ENCODE measurements at regions not wholly inside any gene's neighbourhood (a gene's known extent, or its start where the extent isn't known, plus 50 kb on each side); places are given as distances from the start of the nearest gene placed in this dataset.

- Histone ChIP-seq H3K4me3 (no peak overlapping the region), H3K27me3 (replicated peaks in 1 of 7) (no peaks in the 10 kb centered on the region), H3K27ac (no peak overlapping the region), H3K36me3 (no peaks in the 10 kb centered on the region), H3K9me3 (peaks cover 0 to 3% (median 0%) of the 10 kb centered on the region in 8 donors), H3K4me1 (no peaks in the 10 kb centered on the region)
- no peak for DNase-seq
- TF ChIP-seq POLR2A (IDR thresholded peaks at IDR 0.05) (no peak), CTCF (IDR thresholded peaks at IDR 0.05 in 8 of 11, conservative IDR thresholded peaks at IDR 0.05 in 3 of 11) (no peak), POLR2AphosphoS5 (IDR thresholded peaks at IDR 0.05) (no peak)
- WGBS, 5 donors: 82 to 88% (median 85%) methylated on average over 6 of the region's 6 CpGs
- intact Hi-C loops (cut with DNase I; ENCODE audit: low total_unique reads): no loop called here
Observed at GRCh38 chr11:38884145-38884865, 2286.3 kb upstream of the RAG2 start.

GRCh38 chr11:38867338-38867737, 2269.3 kb upstream of the RAG2 start:
- no peak for TF ChIP-seq POLR2A (IDR thresholded peaks at IDR 0.05)
- WGBS, 5 donors: 56 to 87% (median 71%) methylated on average over 1 to 3 of the region's 3 CpGs
- no peak overlapping the region for H3K4me3 ChIP-seq
- no peak for DNase-seq
- no peaks in the 10 kb centered on the region for H3K36me3 ChIP-seq
- no peak overlapping the region for H3K27ac ChIP-seq
- intact Hi-C loops (cut with DNase I; ENCODE audit: low total_unique reads): no loop called here
- peaks cover 0 to 51% (median 36%) of the 10 kb centered on the region in 8 donors for H3K9me3 ChIP-seq
- no peaks in the 10 kb centered on the region for H3K4me1 ChIP-seq
- H3K27me3 ChIP-seq (replicated peaks in 1 of 7): no peaks in the 10 kb centered on the region

- Histone ChIP-seq H3K4me1 (no peaks in the 10 kb centered on the region), H3K9me3 (peaks cover 0 to 63% (median 46%) of the 10 kb centered on the region in 8 donors), H3K27ac (no peak overlapping the region), H3K4me3 (no peak overlapping the region), H3K36me3 (no peaks in the 10 kb centered on the region), H3K27me3 (replicated peaks in 1 of 7) (no peaks in the 10 kb centered on the region)
- TF ChIP-seq POLR2AphosphoS5 (IDR thresholded peaks at IDR 0.05) (no peak), POLR2A (IDR thresholded peaks at IDR 0.05) (no peak), CTCF (IDR thresholded peaks at IDR 0.05 in 8 of 11, conservative IDR thresholded peaks at IDR 0.05 in 3 of 11) (no peak)
- DNase-seq: no peak
- intact Hi-C loops (cut with DNase I; ENCODE audit: low total_unique reads): no loop called here
- WGBS, 5 donors: 65 to 79% (median 72%) methylated on average over 2 of the region's 2 CpGs
Observed at GRCh38 chr11:38865922-38866321, 2267.9 kb upstream of the RAG2 start.

GRCh38 chr11:38842991-38843390, 2245.0 kb upstream of the RAG2 start:
- no peaks in the 10 kb centered on the region for H3K4me1 ChIP-seq
- no peak overlapping the region for H3K27ac ChIP-seq
- TF ChIP-seq POLR2A (IDR thresholded peaks at IDR 0.05): no peak
- no peak for TF ChIP-seq CTCF (IDR thresholded peaks at IDR 0.05 in 8 of 11, conservative IDR thresholded peaks at IDR 0.05 in 3 of 11)
- no peak for TF ChIP-seq POLR2AphosphoS5 (IDR thresholded peaks at IDR 0.05)
- WGBS, 5 donors: 57 to 75% (median 60%) methylated on average over 2 of the region's 2 CpGs
- no peak for DNase-seq
- H3K27me3 ChIP-seq (replicated peaks in 1 of 7): no peaks in the 10 kb centered on the region
- peaks cover 0 to 23% (median 5%) of the 10 kb centered on the region in 8 donors for H3K9me3 ChIP-seq
- H3K4me3 ChIP-seq: no peak overlapping the region
- H3K36me3 ChIP-seq: no peaks in the 10 kb centered on the region
- intact Hi-C loops (cut with DNase I; ENCODE audit: low total_unique reads): no loop called here

All from spleen (tissue), 11 donors.